ENCODE measurements at regions not wholly inside any gene's neighbourhood (a gene's known extent, or its start where the extent isn't known, plus 50 kb on each side); places are given as distances from the start of the nearest gene placed in this dataset.

- TF ChIP-seq CTCF (IDR thresholded peaks at IDR 0.05) (no peak), POLR2A (IDR thresholded peaks at IDR 0.05) (no peak), POLR2AphosphoS5 (IDR thresholded peaks at IDR 0.05; ENCODE audit: insufficient read depth in 1 of 2, low read depth in 1 of 2) (no peak)
These were observed 293.8 kb upstream of the USP25 start for GRCh38 chr21:15436031-15436430.

Data from vagina (tissue), 2 donors.